GM18868 (cell line): ENCODE measurements at regions not wholly inside any gene's neighbourhood (a gene's known extent, or its start where the extent isn't known, plus 50 kb on each side); places are given as distances from the start of the nearest gene placed in this dataset.
"Not testable (repeated sequence)": the region's sequence is repeated elsewhere in the genome, so short reads cannot be mapped to it uniquely, and the experiment has no call there.

Source experiments
- ATAC-seq: cut with Tn5 transposase; IDR thresholded peaks from one replicate; pipeline ENCODE4 v1.9.1; 2021; ENCODE audit warnings: mild to moderate bottlenecking, moderate library complexity; ENCODE audit not compliant: unreplicated experiment

DNA sequence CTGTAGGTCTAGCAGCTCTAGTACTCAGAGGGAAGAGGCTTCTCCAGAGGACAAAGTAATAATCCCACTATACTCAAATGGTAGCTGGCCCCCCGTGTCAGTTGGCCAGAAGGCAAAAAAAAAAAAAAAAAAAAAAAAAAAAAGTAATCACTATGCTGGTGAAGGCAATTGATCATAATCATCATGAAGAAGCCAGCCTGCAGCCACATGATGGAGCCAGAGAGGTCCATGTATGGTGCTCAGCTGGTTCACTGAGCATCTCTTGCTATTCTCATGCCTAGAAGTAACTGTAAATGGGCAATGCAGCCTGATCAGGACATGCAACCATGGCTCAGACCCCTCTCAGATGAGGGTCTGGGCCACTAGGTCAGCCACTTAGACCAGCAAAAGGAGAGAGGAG is 378.8 kb downstream of the MED13L start:
- ATAC-seq: no peak

- no peak for ATAC-seq
Measured at GRCh38 chr12:115897729-115898128, 379.8 kb downstream of the MED13L start.

DNA sequence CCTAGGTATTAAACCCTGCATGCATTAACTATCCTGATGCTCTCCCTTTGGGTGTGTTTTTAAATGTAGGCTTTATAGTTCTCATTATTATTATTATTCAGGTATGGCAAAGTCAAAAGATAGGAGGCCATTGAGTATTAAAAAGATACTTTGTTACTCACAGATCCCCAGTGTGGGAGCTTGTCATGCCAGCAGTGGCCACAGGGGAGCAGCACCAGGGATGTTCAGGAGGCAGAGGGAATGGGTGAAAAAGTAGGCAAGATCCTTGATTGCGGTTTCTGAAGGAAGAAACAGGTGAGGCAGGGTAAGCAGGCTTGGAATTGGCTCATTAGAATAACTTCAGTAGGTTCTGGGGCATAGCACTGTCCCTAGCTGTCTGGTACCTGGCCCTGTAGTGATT is 382.2 kb downstream of the MED13L start:
- no peak for ATAC-seq

GRCh38 chr12:115891556-115892164 is 385.8 kb downstream of the MED13L start:
- ATAC-seq: no peak

DNA sequence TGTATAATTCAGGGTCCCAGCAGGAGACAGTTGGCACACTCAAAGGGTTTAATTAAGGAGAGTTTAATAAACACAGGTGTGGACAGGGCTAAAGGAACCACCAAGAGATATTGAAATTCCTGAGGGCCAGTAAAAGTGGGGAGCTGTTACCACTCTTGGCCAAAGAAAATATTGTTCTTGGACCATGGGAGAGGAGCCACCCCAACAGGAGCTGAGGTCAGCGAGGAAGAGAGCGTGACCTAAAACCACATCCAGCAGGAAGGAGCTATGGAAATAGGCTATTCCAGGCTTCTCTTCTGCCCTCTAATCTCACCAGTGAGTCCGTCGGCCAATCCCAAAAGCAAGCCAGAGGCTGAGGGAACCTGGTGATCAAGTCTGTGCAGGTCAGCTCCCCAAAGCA is 390.8 kb downstream of the MED13L start:
- no peak for ATAC-seq

GRCh38 chr12:115885040-115885690 is 392.3 kb downstream of the MED13L start:
- no peak for ATAC-seq

- ATAC-seq: no peak
Measured at GRCh38 chr12:115882936-115883335, 394.6 kb downstream of the MED13L start.

DNA sequence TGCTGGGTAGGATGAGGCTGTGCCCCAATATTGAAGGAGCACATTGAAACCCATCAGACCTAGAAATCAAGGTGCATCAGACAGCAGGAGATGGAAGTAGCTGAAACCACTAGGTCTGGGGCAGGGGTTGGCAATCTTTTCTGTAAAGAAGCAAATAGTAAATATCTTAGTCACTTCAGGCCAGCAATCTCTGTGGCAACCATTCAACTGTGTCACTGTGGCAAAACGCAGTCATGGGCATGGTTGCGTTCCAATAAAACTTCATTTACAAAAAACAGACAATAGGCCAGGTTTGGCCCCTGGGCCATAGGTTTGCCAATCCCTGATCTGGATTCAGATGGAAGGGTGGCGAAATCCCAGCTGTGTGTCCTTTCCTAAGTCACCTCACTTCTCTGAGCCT is 397.3 kb downstream of the MED13L start:
- no peak for ATAC-seq

DNA sequence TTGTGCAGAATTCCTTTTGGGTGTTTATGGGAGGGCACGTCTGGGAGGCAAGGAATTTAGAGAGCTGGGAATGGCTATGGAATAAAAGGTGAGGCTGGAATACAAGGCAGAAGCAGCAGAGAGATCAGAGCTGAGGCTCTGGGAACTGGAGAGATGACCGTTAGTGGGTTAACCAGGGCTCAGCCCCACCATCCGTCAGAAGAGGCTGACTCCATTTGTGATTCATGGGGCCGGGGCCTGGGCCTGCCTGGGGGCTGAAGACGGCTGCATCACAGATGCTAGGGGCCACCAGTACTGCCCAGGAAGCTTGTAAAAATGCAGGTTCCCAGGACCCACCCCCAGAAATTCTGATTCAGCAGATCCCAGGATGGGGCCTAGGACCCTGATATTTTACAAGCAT is 398.1 kb downstream of the MED13L start:
- ATAC-seq: no peak

DNA sequence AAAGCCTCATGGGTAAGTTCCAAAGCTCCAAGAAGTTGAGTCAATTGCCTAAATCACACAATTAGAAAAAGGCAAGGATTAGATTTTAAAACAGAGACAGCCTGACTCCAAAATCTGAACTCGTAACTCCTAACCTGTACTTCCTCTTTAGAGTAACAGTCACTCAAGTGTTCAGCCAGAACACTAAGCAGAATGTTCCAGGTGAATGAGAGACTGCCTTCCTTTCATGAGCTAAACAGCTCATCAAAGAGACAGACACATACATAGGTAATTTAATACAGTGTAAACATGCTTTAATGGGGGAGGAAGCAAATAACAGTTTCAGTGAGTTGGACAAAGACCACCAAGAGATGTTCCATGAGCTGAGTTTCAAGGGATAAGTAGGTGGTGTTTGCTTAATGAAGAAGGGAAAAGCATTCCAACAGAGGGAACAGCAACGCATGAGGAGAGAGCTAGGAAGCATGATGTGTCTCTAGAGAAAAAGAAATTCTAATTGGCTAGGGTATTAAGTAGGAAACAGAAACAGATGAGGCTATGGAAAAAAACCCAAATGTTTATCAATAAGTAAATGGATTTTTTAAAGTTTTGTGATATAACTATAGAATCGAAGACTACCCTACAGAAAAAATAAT is 403.9 kb downstream of the MED13L start:
- no peak for ATAC-seq

DNA sequence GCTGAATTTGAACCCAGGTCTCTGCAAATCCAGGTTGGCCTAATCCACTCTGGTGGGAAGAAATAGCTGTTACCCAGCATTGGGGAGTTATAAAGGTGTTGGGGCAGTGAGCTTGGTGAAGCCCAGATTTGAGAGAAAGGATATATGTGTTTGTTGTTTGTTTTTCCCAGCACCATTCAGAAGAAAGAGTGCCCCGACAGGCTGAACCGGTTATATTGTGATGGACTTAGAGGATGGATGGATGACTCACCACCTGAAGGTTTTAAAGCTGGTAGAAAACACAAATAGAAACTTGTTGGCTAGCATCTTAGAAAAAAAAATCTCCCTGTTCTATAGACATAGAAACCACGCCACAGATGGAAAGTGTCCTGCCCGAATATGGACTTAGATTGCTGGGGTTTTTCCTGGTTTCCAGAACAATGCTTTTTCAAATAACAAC is 404.6 kb downstream of the MED13L start:
- no peak for ATAC-seq

- no peak for ATAC-seq
Measured at GRCh38 chr12:115872212-115872611, 405.3 kb downstream of the MED13L start.

GRCh38 chr12:115871714-115872113 is 405.8 kb downstream of the MED13L start:
- peak; percentile 77 for ATAC-seq

DNA sequence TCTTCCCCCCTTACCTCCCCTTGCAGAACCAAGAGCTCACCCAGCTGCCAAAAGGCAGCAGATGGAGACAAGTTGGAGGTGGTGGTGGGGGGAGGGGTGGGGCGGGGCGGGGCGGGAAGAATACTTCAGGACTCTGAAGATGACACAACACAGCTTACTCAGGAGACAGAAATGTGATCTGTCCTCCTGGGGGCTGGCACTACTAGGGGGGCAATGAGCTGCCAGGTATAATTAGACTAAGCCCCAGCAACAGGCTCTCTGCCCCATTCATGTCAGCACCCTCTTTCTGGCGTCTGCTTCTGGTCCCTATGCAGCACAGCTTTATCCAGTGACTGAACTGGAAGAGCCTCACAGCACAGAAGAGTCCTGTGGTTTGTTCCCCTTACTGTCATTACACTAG is 407.0 kb downstream of the MED13L start:
- no peak for ATAC-seq

GRCh38 chr12:115870021-115870420 is 407.5 kb downstream of the MED13L start:
- ATAC-seq: no peak

DNA sequence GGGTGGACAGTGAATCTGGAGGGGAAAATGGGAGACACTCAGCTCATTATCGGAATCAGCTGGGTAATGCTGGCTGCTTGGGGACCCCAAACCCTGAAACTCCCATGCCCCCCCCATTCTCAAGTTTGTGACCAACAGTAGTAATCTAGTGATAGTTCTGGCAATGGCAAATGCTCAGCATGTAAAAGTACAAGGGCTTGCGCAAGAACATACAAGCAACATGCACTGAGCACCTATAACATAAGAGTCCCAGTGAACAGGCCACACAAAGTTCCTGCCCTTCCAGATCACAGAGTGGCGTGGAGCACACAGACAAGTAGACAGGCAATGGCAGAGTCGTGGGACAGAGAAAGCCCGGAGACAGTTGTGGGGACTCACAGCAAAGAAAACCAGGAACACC is 407.9 kb downstream of the MED13L start:
- no peak for ATAC-seq

DNA sequence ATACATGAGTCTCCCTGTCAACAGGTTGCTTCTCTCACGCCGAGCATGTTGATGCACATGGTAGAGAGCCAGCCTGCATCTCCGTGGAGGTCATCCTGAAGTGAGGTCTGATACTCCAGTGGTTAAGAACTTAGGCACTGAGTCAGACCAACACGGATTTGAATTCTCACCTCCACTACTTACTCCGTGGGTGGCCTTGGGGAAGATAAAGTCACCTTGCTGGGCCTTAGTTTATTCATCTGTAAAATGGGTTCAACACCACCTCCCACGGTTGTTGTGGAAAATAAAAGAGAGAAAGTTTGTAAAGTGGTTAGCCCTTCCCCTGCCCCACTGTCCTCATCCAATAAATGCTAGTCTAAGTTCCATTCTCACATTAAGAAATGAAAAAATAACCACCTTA is 408.9 kb downstream of the MED13L start:
- ATAC-seq: no peak

DNA sequence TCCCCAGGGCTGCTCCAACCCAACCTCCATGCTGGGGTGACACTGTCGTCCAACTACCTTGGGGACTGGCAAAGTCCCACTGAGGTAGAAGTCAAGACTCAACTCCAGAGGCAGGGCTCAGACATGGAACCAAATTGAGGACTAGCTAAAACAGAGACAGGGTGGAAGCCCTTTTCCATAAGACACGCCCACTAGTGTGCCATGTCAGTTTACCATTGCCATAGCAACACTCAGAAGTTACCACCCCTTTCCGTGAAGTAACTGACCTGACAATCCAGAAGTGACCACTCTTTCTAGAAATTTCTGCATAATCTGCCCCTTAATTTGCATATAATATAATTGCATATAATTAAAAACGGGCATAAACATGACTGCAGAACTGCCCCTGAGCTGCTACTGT is 409.6 kb downstream of the MED13L start:
- no peak for ATAC-seq

GRCh38 chr12:115866909-115867525 is 410.5 kb downstream of the MED13L start:
- no peak for ATAC-seq

- ATAC-seq: not testable (repeated sequence)
Measured at GRCh38 chr12:115866281-115866680, 411.2 kb downstream of the MED13L start.

DNA sequence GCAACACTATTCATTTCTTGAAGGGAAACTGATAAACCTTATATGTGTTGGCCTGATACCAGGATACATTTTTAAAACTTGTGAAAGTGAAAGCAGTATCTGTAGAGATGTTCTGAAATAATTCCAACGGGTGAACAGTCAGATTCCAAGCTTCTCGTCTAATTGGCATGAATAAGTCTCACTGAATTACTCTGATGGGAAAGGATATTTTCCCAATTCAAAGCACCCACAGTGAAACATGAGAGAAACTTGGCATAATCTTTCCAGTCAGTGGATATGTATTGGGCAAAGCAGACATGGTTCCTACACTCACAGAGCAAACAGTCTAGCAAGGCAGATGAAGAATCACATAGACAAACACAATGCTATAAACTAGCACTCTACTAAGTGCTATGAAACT is 413.1 kb downstream of the MED13L start:
- no peak for ATAC-seq

DNA sequence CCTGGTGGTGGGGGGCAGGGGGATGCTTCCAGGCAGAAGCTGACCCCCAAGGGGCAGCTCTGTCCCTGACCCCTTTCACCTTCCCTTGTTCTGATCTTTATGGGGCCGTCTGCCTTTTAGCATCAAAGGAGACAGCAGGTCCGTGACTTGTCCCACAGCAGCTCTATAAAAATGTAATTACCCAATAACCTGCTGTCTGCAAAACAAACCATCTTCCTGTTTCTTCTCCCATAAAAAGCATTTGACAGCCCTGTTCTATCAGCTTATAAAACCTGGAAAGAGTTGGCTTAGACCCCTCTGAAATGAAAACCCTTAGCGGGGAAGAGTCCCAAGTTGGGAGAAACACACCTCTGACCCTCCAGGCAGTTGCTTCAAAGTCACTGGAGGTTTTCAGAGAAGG is 416.9 kb downstream of the MED13L start:
- no peak for ATAC-seq
